ENCODE measurements at regions not wholly inside any gene's neighbourhood (a gene's known extent, or its start where the extent isn't known, plus 50 kb on each side); places are given as distances from the start of the nearest gene placed in this dataset.

- Histone ChIP-seq H3K36me3 (ENCODE audit: insufficient read depth, insufficient read length, low read length) (no peaks in the 10 kb centered on the region), H3K4me1 (ENCODE audit: insufficient read depth, insufficient read length) (peaks cover 5% of the 10 kb centered on the region), H3K9me3 (ENCODE audit: insufficient read depth, low read length) (peaks cover 52% of the 10 kb centered on the region), H3K4me3 (ENCODE audit: insufficient read length, low read depth) (no peak overlapping the region), H3K9ac (ENCODE audit: insufficient read length, low read depth) (no peak overlapping the region), H3K27me3 (ENCODE audit: insufficient read depth, insufficient read length) (no peaks in the 10 kb centered on the region)
- TF ChIP-seq YY1 (IDR thresholded peaks at IDR 0.05; ENCODE audit: insufficient read depth, insufficient read length), result no peak
- no peak for TF ChIP-seq SUZ12 (IDR thresholded peaks at IDR 0.05; ENCODE audit: extremely low read depth, insufficient read depth, insufficient read length)
- no peak for TF ChIP-seq ZNF274 (IDR thresholded peaks at IDR 0.05; ENCODE audit: low read depth, low read length)
- no peak for DNase-seq (ENCODE audit: low read depth, low spot score)
Observed at GRCh38 chr10:29157321-29157720, 131.5 kb upstream of the LYZL1 start.

- H3K9ac ChIP-seq (ENCODE audit: insufficient read length, low read depth), result no peak overlapping the region
- no peaks in the 10 kb centered on the region for H3K27me3 ChIP-seq (ENCODE audit: insufficient read depth, insufficient read length)
- peaks cover 5% of the 10 kb centered on the region for H3K4me1 ChIP-seq (ENCODE audit: insufficient read depth, insufficient read length)
- peaks cover 58% of the 10 kb centered on the region for H3K9me3 ChIP-seq (ENCODE audit: insufficient read depth, low read length)
- H3K4me3 ChIP-seq (ENCODE audit: insufficient read length, low read depth), result no peak overlapping the region
- no peaks in the 10 kb centered on the region for H3K36me3 ChIP-seq (ENCODE audit: insufficient read depth, insufficient read length, low read length)
- no peak for TF ChIP-seq ZNF274 (IDR thresholded peaks at IDR 0.05; ENCODE audit: low read depth, low read length)
- no peak for TF ChIP-seq SUZ12 (IDR thresholded peaks at IDR 0.05; ENCODE audit: extremely low read depth, insufficient read depth, insufficient read length)
- no peak for TF ChIP-seq YY1 (IDR thresholded peaks at IDR 0.05; ENCODE audit: insufficient read depth, insufficient read length)
- DNase-seq (ENCODE audit: low read depth, low spot score), result no peak
Observed at GRCh38 chr10:29158066-29158465, 130.8 kb upstream of the LYZL1 start.

GRCh38 chr10:29160150-29160617 is 128.7 kb upstream of the LYZL1 start:
- H3K9ac ChIP-seq (ENCODE audit: insufficient read length, low read depth), result no peak overlapping the region
- no peaks in the 10 kb centered on the region for H3K27me3 ChIP-seq (ENCODE audit: insufficient read depth, insufficient read length)
- H3K36me3 ChIP-seq (ENCODE audit: insufficient read depth, insufficient read length, low read length), result no peaks in the 10 kb centered on the region
- peak; percentile 63 for DNase-seq (ENCODE audit: low read depth, low spot score)
- H3K9me3 ChIP-seq (ENCODE audit: insufficient read depth, low read length), result peaks cover 61% of the 10 kb centered on the region
- peaks cover 5% of the 10 kb centered on the region for H3K4me1 ChIP-seq (ENCODE audit: insufficient read depth, insufficient read length)
- TF ChIP-seq YY1 (IDR thresholded peaks at IDR 0.05; ENCODE audit: insufficient read depth, insufficient read length), result no peak
- TF ChIP-seq SUZ12 (IDR thresholded peaks at IDR 0.05; ENCODE audit: extremely low read depth, insufficient read depth, insufficient read length), result no peak
- no peak for TF ChIP-seq ZNF274 (IDR thresholded peaks at IDR 0.05; ENCODE audit: low read depth, low read length)
- no peak overlapping the region for H3K4me3 ChIP-seq (ENCODE audit: insufficient read length, low read depth)

- no peaks in the 10 kb centered on the region for H3K36me3 ChIP-seq (ENCODE audit: insufficient read depth, insufficient read length, low read length)
- peaks cover 5% of the 10 kb centered on the region for H3K4me1 ChIP-seq (ENCODE audit: insufficient read depth, insufficient read length)
- H3K4me3 ChIP-seq (ENCODE audit: insufficient read length, low read depth), result no peak overlapping the region
- H3K27me3 ChIP-seq (ENCODE audit: insufficient read depth, insufficient read length), result no peaks in the 10 kb centered on the region
- peaks cover 67% of the 10 kb centered on the region for H3K9me3 ChIP-seq (ENCODE audit: insufficient read depth, low read length)
- TF ChIP-seq SUZ12 (IDR thresholded peaks at IDR 0.05; ENCODE audit: extremely low read depth, insufficient read depth, insufficient read length) (no peak), ZNF274 (IDR thresholded peaks at IDR 0.05; ENCODE audit: low read depth, low read length) (no peak), YY1 (IDR thresholded peaks at IDR 0.05; ENCODE audit: insufficient read depth, insufficient read length) (no peak)
- H3K9ac ChIP-seq (ENCODE audit: insufficient read length, low read depth), result no peak overlapping the region
- DNase-seq (ENCODE audit: low read depth, low spot score), result no peak
Observed at GRCh38 chr10:29163746-29164145, 125.1 kb upstream of the LYZL1 start.

GRCh38 chr10:29166713-29167112 is 122.2 kb upstream of the LYZL1 start:
- no peak overlapping the region for H3K4me3 ChIP-seq (ENCODE audit: insufficient read length, low read depth)
- no peak overlapping the region for H3K9ac ChIP-seq (ENCODE audit: insufficient read length, low read depth)
- no peak for DNase-seq (ENCODE audit: low read depth, low spot score)

GRCh38 chr10:29169021-29169420 is 119.8 kb upstream of the LYZL1 start:
- Histone ChIP-seq H3K9me3 (ENCODE audit: insufficient read depth, low read length) (peaks cover 58% of the 10 kb centered on the region), H3K9ac (ENCODE audit: insufficient read length, low read depth) (no peak overlapping the region), H3K4me1 (ENCODE audit: insufficient read depth, insufficient read length) (no peaks in the 10 kb centered on the region), H3K4me3 (ENCODE audit: insufficient read length, low read depth) (no peak overlapping the region), H3K36me3 (ENCODE audit: insufficient read depth, insufficient read length, low read length) (no peaks in the 10 kb centered on the region), H3K27me3 (ENCODE audit: insufficient read depth, insufficient read length) (no peaks in the 10 kb centered on the region)
- TF ChIP-seq YY1 (IDR thresholded peaks at IDR 0.05; ENCODE audit: insufficient read depth, insufficient read length), result no peak
- no peak for TF ChIP-seq ZNF274 (IDR thresholded peaks at IDR 0.05; ENCODE audit: low read depth, low read length)
- no peak for TF ChIP-seq SUZ12 (IDR thresholded peaks at IDR 0.05; ENCODE audit: extremely low read depth, insufficient read depth, insufficient read length)
- no peak for DNase-seq (ENCODE audit: low read depth, low spot score)

More at GRCh38 chr10:29166713-29167112, 122.2 kb upstream of the LYZL1 start:
- H3K9me3 ChIP-seq (ENCODE audit: insufficient read depth, low read length), result peaks cover 64% of the 10 kb centered on the region
- no peak for TF ChIP-seq ZNF274 (IDR thresholded peaks at IDR 0.05; ENCODE audit: low read depth, low read length)
- TF ChIP-seq SUZ12 (IDR thresholded peaks at IDR 0.05; ENCODE audit: extremely low read depth, insufficient read depth, insufficient read length), result no peak
- no peak for TF ChIP-seq YY1 (IDR thresholded peaks at IDR 0.05; ENCODE audit: insufficient read depth, insufficient read length)
- no peaks in the 10 kb centered on the region for H3K4me1 ChIP-seq (ENCODE audit: insufficient read depth, insufficient read length)
- H3K36me3 ChIP-seq (ENCODE audit: insufficient read depth, insufficient read length, low read length), result no peaks in the 10 kb centered on the region
- no peaks in the 10 kb centered on the region for H3K27me3 ChIP-seq (ENCODE audit: insufficient read depth, insufficient read length)

- peaks cover 46% of the 10 kb centered on the region for H3K9me3 ChIP-seq (ENCODE audit: insufficient read depth, low read length)
- no peaks in the 10 kb centered on the region for H3K4me1 ChIP-seq (ENCODE audit: insufficient read depth, insufficient read length)
- TF ChIP-seq SUZ12 (IDR thresholded peaks at IDR 0.05; ENCODE audit: extremely low read depth, insufficient read depth, insufficient read length) (no peak), ZNF274 (IDR thresholded peaks at IDR 0.05; ENCODE audit: low read depth, low read length) (no peak), YY1 (IDR thresholded peaks at IDR 0.05; ENCODE audit: insufficient read depth, insufficient read length) (no peak)
- H3K27me3 ChIP-seq (ENCODE audit: insufficient read depth, insufficient read length), result no peaks in the 10 kb centered on the region
- H3K9ac ChIP-seq (ENCODE audit: insufficient read length, low read depth), result no peak overlapping the region
- no peaks in the 10 kb centered on the region for H3K36me3 ChIP-seq (ENCODE audit: insufficient read depth, insufficient read length, low read length)
- H3K4me3 ChIP-seq (ENCODE audit: insufficient read length, low read depth), result no peak overlapping the region
- no peak for DNase-seq (ENCODE audit: low read depth, low spot score)
Observed at GRCh38 chr10:29171717-29172116, 117.2 kb upstream of the LYZL1 start.
